ENCODE measurements at regions not wholly inside any gene's neighbourhood (a gene's known extent, or its start where the extent isn't known, plus 50 kb on each side); places are given as distances from the start of the nearest gene placed in this dataset.

GRCh38 chr6:66735106-66735890, 1028.3 kb upstream of the EYS start (continued):
- TF ChIP-seq TEAD4 (IDR thresholded peaks at IDR 0.05; ENCODE audit: low read depth, low read length): no peak
- TF ChIP-seq BACH1 (IDR thresholded peaks at IDR 0.05; ENCODE audit: low read length): no peak
- TF ChIP-seq RNF2 (IDR thresholded peaks at IDR 0.05; ENCODE audit: borderline replicate concordance, low read depth, low read length, missing control alignments, poor library complexity, severe bottlenecking): no peak

Measured in H1 (cell line).